DMS53 treated with DMSO at 0.1 percent for 48 hours (cell line): ENCODE measurements at regions not wholly inside any gene's neighbourhood (a gene's known extent, or its start where the extent isn't known, plus 50 kb on each side); places are given as distances from the start of the nearest gene placed in this dataset.
"Not testable (repeated sequence)": the region's sequence is repeated elsewhere in the genome, so short reads cannot be mapped to it uniquely, and the experiment has no call there.

ENCODE experiments used
- DNase-seq: peaks from one replicate; lab custom pipeline; 2025; ENCODE audit not compliant: unreplicated experiment; lab: John Stamatoyannopoulos, UW

GRCh38 chr17:14451729-14452191, 150.9 kb downstream of the HS3ST3B1 start:
- no peak for DNase-seq

DNA sequence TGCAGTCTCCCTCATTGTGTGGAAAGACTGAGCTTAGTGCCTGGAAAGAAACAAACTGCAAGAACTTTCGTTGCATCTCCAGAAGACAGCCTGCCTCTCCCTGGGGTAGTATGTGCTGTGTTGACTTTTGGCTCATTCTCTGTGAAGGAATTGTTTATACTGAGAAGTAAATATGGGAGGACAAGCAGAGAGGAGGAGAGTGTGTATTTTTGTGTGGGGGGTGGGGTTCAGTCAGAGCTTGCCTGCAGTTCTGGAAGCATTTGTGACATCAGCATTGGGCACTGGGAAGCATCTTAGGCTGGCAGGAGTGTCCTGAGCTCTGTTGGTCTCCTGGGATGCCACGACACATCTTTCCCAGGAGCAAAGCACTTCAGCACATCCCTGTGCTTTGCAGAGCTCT, 147.9 kb downstream of the HS3ST3B1 start:
- DNase-seq: no peak

GRCh38 chr17:14446825-14447224, 145.9 kb downstream of the HS3ST3B1 start:
- DNase-seq: no peak

- DNase-seq: no peak
These were observed 144.0 kb downstream of the HS3ST3B1 start for GRCh38 chr17:14444915-14445314.

- no peak for DNase-seq
These were observed 142.1 kb downstream of the HS3ST3B1 start for GRCh38 chr17:14442798-14443528.

DNA sequence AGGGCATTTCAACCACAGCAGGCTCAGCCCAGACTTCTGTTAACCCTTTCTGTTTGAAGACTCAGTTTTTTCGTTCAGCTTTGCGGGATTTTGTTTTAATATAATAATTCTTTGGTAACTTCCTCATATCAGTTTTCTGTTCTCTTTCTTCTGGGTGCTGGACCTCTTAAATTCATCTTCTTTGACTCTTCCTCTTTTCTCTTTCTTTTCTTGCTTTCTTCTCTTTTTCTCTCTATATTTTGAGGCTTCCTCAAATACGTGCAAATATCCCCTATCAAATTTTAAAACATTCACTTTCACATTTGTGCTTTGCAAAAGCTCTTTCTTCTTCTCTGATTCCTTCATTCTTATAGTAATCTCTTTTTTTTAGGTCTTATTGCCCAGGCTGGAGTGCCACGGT, 136.3 kb downstream of the HS3ST3B1 start:
- no peak for DNase-seq

DNA sequence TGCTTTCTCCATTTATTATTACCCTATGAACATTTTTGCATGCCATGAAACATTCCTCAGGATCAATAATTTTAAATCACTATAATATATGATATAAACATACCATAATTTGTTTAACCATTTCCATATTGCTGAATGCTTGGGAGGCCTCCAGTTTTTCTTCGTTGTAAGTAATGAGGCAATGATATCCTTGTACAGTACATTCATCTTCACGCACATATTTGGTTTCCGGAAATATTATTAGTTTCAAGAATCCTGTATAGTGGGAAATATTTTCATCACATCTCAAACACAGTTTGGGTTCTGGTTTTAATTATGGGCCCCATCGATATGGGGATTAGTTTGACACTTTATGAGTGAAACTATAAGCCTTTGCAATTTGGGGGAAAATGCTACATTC, 135.4 kb downstream of the HS3ST3B1 start:
- no peak for DNase-seq

DNA sequence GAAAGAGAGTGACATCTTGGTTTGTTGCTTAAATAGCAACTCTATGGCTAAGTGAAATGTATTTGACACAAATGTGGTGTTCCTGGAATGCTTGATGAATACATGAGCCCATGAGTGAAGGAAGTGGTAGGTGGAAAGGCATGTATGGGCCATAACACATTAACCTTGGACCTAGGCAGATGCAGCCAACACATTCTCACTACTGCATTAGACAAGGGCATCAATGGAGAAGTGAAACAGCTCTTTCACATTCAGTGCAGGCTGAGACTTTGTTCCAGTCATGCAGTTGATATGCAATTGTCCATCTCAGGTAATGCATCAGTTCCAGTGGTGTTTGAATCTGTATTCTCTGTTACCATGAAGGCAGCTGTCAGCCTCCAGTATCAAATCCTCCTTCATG, 133.6 kb downstream of the HS3ST3B1 start:
- DNase-seq: no peak

- DNase-seq: no peak
These were observed 131.2 kb downstream of the HS3ST3B1 start for GRCh38 chr17:14432079-14432478.

DNA sequence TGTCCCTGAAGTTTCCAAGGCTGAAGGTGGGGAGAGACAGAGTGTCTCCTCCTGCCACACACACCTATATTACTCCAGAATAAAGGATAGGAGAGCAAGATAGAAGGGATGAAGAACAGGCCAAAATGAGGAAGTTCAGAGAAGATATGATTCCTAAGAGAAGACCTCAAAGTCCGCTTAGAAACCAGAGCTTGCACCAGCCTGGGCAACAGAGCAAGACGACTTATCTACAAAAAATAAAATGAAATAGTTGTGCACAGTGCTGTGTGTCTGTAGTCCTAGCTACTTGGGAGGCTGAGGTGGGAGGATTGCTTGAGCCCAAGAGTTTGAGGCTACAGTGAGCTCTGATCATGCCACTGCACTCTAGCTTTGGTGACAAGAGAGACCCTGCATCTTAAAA, 128.2 kb downstream of the HS3ST3B1 start:
- no peak for DNase-seq

DNA sequence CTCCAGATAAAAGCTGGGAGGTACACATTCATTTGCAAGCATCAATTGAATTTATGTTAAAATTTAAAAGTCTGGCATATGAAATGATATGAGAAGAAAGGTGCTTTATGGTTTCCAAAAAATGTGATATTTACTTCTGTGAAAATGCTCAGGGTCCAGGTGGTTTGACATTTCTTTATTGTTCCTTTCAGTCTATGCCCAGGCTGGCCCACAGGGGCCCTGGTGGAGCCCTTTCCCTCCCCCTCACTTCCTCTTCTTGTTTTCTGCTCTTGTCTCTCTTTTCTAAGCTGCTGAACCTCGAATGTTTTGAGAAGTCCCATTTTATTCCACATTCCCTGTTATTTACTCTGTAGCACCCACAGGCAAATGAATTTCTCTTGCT, 127.8 kb downstream of the HS3ST3B1 start:
- no peak for DNase-seq

DNA sequence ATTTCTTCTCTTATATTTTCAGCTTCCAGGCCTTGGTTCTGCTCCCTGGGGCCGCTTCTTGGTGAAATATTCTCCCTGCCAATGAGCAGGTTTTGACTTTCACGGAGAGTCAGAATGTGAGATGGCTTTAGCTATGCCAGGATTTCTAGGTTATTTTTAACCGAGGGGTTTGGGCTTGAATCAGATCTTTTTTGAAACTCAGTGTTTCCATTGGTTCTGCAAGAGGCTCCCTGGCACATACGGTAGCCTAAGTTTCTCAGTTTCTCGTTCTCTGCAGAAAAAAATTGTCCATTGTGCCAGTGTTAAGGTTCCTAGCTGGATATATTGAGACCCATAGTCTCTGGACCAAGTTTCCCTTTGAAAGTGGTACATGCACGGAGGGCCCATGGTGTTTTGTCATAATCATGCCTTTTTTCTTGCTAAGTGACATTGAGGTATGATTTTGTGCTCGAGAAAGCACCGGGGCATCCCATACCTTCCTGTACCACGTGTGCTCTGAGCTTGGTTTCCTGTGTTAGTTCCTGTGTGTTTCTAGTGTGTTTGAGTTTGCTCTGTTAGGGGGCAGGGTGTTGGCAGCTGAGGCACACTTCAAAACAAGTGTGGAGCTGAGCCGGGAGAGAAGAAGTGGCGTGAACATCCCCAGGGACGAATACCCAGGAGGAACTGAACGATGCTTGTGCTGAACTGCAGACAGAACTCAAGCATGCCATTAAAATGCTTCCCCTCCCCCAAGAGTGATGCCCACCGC, 127.2 kb downstream of the HS3ST3B1 start:
- no peak for DNase-seq

DNA sequence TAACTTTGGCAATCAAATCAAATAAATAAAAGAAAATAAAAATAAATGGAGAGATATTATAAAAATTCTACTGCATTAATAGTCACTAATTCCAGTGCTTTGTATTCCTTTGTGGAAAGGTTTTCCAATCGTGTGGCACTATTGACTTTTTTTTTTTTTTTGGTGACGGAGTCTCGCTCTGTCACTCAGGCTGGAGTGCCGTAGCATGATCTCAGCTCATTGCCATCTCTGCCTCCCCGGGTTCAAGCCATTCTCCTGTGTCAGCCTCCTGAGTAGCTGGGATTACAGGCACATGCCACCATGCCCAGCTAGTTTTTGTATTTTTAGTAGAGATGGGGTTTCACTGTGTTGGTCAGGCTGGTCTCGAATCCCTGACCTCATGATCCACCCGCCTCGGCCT, 122.3 kb downstream of the HS3ST3B1 start:
- DNase-seq: not testable (repeated sequence)

- no peak for DNase-seq
These were observed 116.5 kb downstream of the HS3ST3B1 start for GRCh38 chr17:14417336-14417735.

GRCh38 chr17:14409292-14409691, 108.4 kb downstream of the HS3ST3B1 start:
- no peak for DNase-seq

GRCh38 chr17:14407541-14407940, 106.7 kb downstream of the HS3ST3B1 start:
- no peak for DNase-seq

DNA sequence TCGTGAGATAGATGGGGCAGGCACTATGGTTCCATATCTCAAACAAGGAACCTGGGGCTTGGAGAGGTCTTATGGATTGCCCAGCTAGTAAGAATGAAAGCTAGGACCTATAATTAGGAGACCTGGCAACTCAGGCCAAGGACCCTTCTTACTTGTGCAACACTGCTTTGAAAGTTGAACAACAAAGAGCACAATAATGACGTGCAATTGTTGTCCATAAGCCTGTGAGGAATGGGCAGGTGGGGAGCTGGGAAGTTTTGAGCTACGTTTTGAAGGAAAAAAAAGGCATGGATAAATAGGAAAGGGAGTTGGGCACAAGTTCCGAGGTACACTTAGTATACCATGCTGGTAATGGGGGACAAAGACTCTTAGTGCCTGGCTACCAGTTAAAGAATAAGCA, 104.3 kb downstream of the HS3ST3B1 start:
- no peak for DNase-seq
